Stomach (tissue), 8 donors: ENCODE measurements at regions not wholly inside any gene's neighbourhood (a gene's known extent, or its start where the extent isn't known, plus 50 kb on each side); places are given as distances from the start of the nearest gene placed in this dataset.

Experiments used
- DNase-seq, 2 donors: peaks; one replicate each; pipeline versions ENCODE4 v3.0.0 to v3.0.0-alpha.2; 2013 to 2019
- H3K27ac ChIP-seq, 5 donors: fragments of 200-600 bp in 4 of 5; sonication (generic) in 4 of 5; one replicate each; pipeline ENCODE4 v1.5.1; 2013 to 2019; ENCODE audit warnings: mild to moderate bottlenecking in 1 of 5, moderate library complexity in 1 of 5
- H3K27me3 ChIP-seq, 3 donors: fragments of 200-600 bp; sonication (generic); one replicate each; pipeline ENCODE4 v1.5.1; 2017 to 2019; ENCODE audit warnings: mixed run types in 1 of 3
- H3K36me3 ChIP-seq, 4 donors: fragments of 200-600 bp; sonication (generic); 1 replicate in 3 of 4; 2 replicates in 1 of 4; pipeline ENCODE4 v1.5.1; 2016 to 2019
- H3K4me1 ChIP-seq, 4 donors: fragments of 200-600 bp; sonication (generic); one replicate each; pipeline ENCODE4 v1.5.1; 2016 to 2019
- H3K4me3 ChIP-seq, 4 donors: fragments of 200-600 bp; sonication (generic) in 3 of 4; one replicate each; pipeline ENCODE4 v1.5.1; 2016 to 2019; ENCODE audit warnings: mild to moderate bottlenecking in 1 of 4
- H3K9me3 ChIP-seq, 4 donors: fragments of 200-600 bp; sonication (generic); one replicate each; pipeline ENCODE4 v1.5.1; 2016 to 2019
- CTCF ChIP-seq, 7 experiments: fragments of 450-650 bp in 4 of 7; fragments of 200-600 bp in 3 of 7; sonication (generic) in 3 of 7; IDR thresholded peaks; one replicate each; pipeline ENCODE4 v1.5.1; 2016 to 2019; ENCODE audit warnings: antibody characterized with exemption in 7 of 7, control low read depth in 2 of 7, mild to moderate bottlenecking in 1 of 7
- EP300 ChIP-seq: sonication (generic); formaldehyde crosslinking; IDR thresholded peaks from one replicate; pipeline ENCODE4 v1.6.1; 2017; ENCODE audit warnings: antibody characterized with exemption
- POLR2A ChIP-seq, 4 donors: fragments of 450-650 bp; IDR thresholded peaks; one replicate each; pipeline ENCODE4 v1.6.1; 2016; ENCODE audit warnings: antibody characterized with exemption in 4 of 4, control low read depth in 2 of 4, mild to moderate bottlenecking in 1 of 4, moderate library complexity in 1 of 4
- POLR2AphosphoS5 ChIP-seq, 3 donors: sonication (generic); formaldehyde crosslinking; IDR thresholded peaks; one replicate each; pipeline ENCODE4 v1.6.1; 2016; ENCODE audit warnings: antibody characterized with exemption in 3 of 3
- WGBS, 5 donors: extraction: QIAGEN DNeasy Blood & Tissue Kit in 3 of 5; methylation state at CpG; one replicate each; pipeline versions ENCODE4 v1.1.5 to v1.1.7; 2013 to 2018; 5-methylcytosine and 5-hydroxymethylcytosine counted together
- intact Hi-C: fragments of 100-400 bp; cut with DNase I; formaldehyde crosslinking; loops from one replicate; pipeline ENCODE4 v1.15.1; 2023; ENCODE audit warnings: low total_unique reads
- donor health status: healthy with polysubstance abuse.
- donor health status: Bipolar disorder and iron deficiency.
- donor health status: healthy.

- WGBS, 5 donors, result 62 to 85% (median 81%) methylated on average over 2 of the region's 2 CpGs
- TF ChIP-seq POLR2A (IDR thresholded peaks at IDR 0.05), result no peak
- TF ChIP-seq EP300, result no peak
- no peak for TF ChIP-seq CTCF (IDR thresholded peaks at IDR 0.05)
- no peak for TF ChIP-seq POLR2AphosphoS5 (IDR thresholded peaks at IDR 0.05)
- no peaks in the 10 kb centered on the region for H3K4me1 ChIP-seq
- no peak overlapping the region for H3K27ac ChIP-seq
- H3K9me3 ChIP-seq, result no peaks in the 10 kb centered on the region
- no peak overlapping the region for H3K4me3 ChIP-seq
- intact Hi-C loops, result no loop called here
- DNase-seq, result peak in 1 of 2 donors; percentile 9
- no peaks in the 10 kb centered on the region for H3K36me3 ChIP-seq
- H3K27me3 ChIP-seq, result no peaks in the 10 kb centered on the region
Measured at GRCh38 chr2:81589406-81589805, 1284.9 kb upstream of the LRRTM1 start.

- 89 to 95% (median 91%) methylated on average over 12 to 20 of the region's 20 CpGs for WGBS, 5 donors
- Histone ChIP-seq H3K27me3 (no peaks in the 10 kb centered on the region), H3K36me3 (no peaks in the 10 kb centered on the region), H3K4me3 (no peak overlapping the region), H3K4me1 (no peaks in the 10 kb centered on the region), H3K27ac (no peak overlapping the region), H3K9me3 (no peaks in the 10 kb centered on the region)
- DNase-seq, result no peak
- intact Hi-C loops, result no loop called here
- TF ChIP-seq CTCF (IDR thresholded peaks at IDR 0.05) (no peak), POLR2A (IDR thresholded peaks at IDR 0.05) (no peak), POLR2AphosphoS5 (IDR thresholded peaks at IDR 0.05) (no peak), EP300 (no peak)
Measured at GRCh38 chr2:81583311-81584108, 1279.0 kb upstream of the LRRTM1 start.

GRCh38 chr2:81576713-81577112 is 1272.2 kb upstream of the LRRTM1 start:
- no peak for TF ChIP-seq EP300
- TF ChIP-seq POLR2AphosphoS5 (IDR thresholded peaks at IDR 0.05), result no peak
- TF ChIP-seq CTCF (IDR thresholded peaks at IDR 0.05), result no peak
- TF ChIP-seq POLR2A (IDR thresholded peaks at IDR 0.05), result no peak
- 59 to 75% (median 72%) methylated on average over 2 of the region's 2 CpGs for WGBS, 5 donors
- Histone ChIP-seq H3K4me3 (no peak overlapping the region), H3K36me3 (no peaks in the 10 kb centered on the region), H3K27me3 (no peaks in the 10 kb centered on the region), H3K4me1 (no peaks in the 10 kb centered on the region), H3K27ac (no peak overlapping the region), H3K9me3 (no peaks in the 10 kb centered on the region)
- DNase-seq, result no peak
- intact Hi-C loops, result no loop called here

- no peaks in the 10 kb centered on the region for H3K4me1 ChIP-seq
- intact Hi-C loops, result no loop called here
- no peak for TF ChIP-seq POLR2A (IDR thresholded peaks at IDR 0.05)
- TF ChIP-seq POLR2AphosphoS5 (IDR thresholded peaks at IDR 0.05), result no peak
- no peak for TF ChIP-seq CTCF (IDR thresholded peaks at IDR 0.05)
- TF ChIP-seq EP300, result no peak
- no peak overlapping the region for H3K4me3 ChIP-seq
- WGBS, 5 donors, result 80 to 83% (median 83%) methylated on average over 3 of the region's 3 CpGs
- DNase-seq, result no peak
- H3K27me3 ChIP-seq, result no peaks in the 10 kb centered on the region
- H3K9me3 ChIP-seq, result peaks cover 0 to 5% (median 0%) of the 10 kb centered on the region in 4 donors
- no peak overlapping the region for H3K27ac ChIP-seq
- H3K36me3 ChIP-seq, result no peaks in the 10 kb centered on the region
Measured at GRCh38 chr2:81551040-81551634, 1246.6 kb upstream of the LRRTM1 start.
